ENCODE measurements at regions not wholly inside any gene's neighbourhood (a gene's known extent, or its start where the extent isn't known, plus 50 kb on each side); places are given as distances from the start of the nearest gene placed in this dataset.

DNA sequence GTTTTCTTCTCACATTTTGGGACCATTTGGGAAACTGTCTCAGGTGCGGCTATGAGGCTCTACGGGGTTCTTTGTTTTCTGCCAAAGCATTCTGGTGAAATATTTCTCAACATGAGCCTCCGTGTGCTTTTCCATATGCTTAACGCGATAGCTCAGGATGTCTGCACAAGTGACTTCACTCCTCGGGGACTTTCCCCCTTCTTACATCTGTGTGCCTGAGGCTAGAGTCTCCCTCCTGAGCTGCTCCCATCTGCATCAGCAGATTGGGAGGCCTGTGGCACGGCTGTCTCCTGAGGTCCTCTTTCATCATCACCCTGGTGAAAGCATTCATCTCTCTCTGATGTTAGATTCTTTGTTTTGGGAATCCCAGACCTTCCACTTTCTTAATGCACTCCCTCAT is 1190.9 kb downstream of the TYW1 start:
- BruUV-seq (replicated peaks): no TSS peak
- Histone ChIP-seq H2AK5ac (ENCODE audit: low read depth, low read length) (no peak overlapping the region), H3K27me3 (ENCODE audit: control insufficient read depth, insufficient read depth, low read length) (no peaks in the 10 kb centered on the region), H3K23ac (ENCODE audit: low read depth, low read length) (no peak overlapping the region), H2BK20ac (ENCODE audit: low read depth, low read length) (no peak overlapping the region), H3K36me3 (ENCODE audit: control insufficient read depth, insufficient read depth, low read length) (no peaks in the 10 kb centered on the region), H2BK5ac (ENCODE audit: low read depth, low read length, poor library complexity, severe bottlenecking) (no peak overlapping the region), H3K79me1 (ENCODE audit: low read depth in 1 of 2, low read length in 2 of 2) (no peaks in the 10 kb centered on the region), H3K14ac (replicated peaks; ENCODE audit: low read depth, low read length) (no peak overlapping the region), H2AK9ac (replicated peaks; ENCODE audit: low read depth, low read length, poor library complexity) (no peak overlapping the region), H3K9me1 (ENCODE audit: insufficient read depth, low read length) (no peaks in the 10 kb centered on the region), H3K4ac (ENCODE audit: low read depth, low read length) (no peak overlapping the region), H3K18ac (ENCODE audit: low read depth, low read length) (no peak overlapping the region), H3K4me2 (ENCODE audit: low read depth, low read length) (no peak overlapping the region), H4K91ac (ENCODE audit: insufficient read depth, low read depth, low read length) (no peak overlapping the region), H3K9me3 (ENCODE audit: control insufficient read depth, insufficient read depth, low read length) (peaks cover 10% of the 10 kb centered on the region; the same call in 1 of the 2 replicates), H3K9ac (ENCODE audit: low read depth, low read length) (no peak overlapping the region), H3K4me3 (ENCODE audit: insufficient read depth, low read depth, low read length) (no peak overlapping the region), H3K27ac (ENCODE audit: insufficient read depth, low read length) (no peak overlapping the region), H4K20me1 (ENCODE audit: insufficient read depth, low read length) (no peaks in the 10 kb centered on the region), H2BK120ac (ENCODE audit: low read depth, low read length) (no peak overlapping the region), H3K56ac (ENCODE audit: extremely low read depth, insufficient read depth, low read length) (no peak overlapping the region), H4K5ac (ENCODE audit: low read depth, low read length) (no peak overlapping the region), H2BK15ac (ENCODE audit: low read depth, low read length) (no peak overlapping the region), H4K8ac (ENCODE audit: low read depth in 2 of 2, low read length in 2 of 2) (no peak overlapping the region), H3K4me1 (ENCODE audit: control insufficient read depth, insufficient read depth, low read length) (no peaks in the 10 kb centered on the region), H2AFZ (replicated peaks; ENCODE audit: low read length, poor library complexity) (no peak overlapping the region)
- in situ Hi-C loops (cut with MboI; ENCODE audit: low sequenced_read_pairs) (no loop called here), intact Hi-C loops (cut with micrococcal nuclease) (no loop called here), dilution Hi-C loops (cut with HindIII; ENCODE audit: low sequenced_read_pairs, unreplicated experiment) (no loop called here)
- ATAC-seq (ENCODE audit: low read depth) (no peak), DNase-seq (no peak)
- CTCF ChIA-PET: no interaction called here
- POLR2A ChIA-PET (ENCODE audit: unreplicated experiment): no interaction called here
- TF ChIP-seq POLR2A (IDR thresholded peaks at IDR 0.05; ENCODE audit: low read depth, low read length) (no peak), RCOR1 (IDR thresholded peaks at IDR 0.05; ENCODE audit: insufficient replicate concordance, low read length) (no peak), CEBPB (IDR thresholded peaks at IDR 0.05; ENCODE audit: low read depth, low read length) (no peak), CHD1 (IDR thresholded peaks at IDR 0.05; ENCODE audit: low read depth, low read length) (no peak), FOS (IDR thresholded peaks at IDR 0.05; ENCODE audit: low read depth, low read length) (no peak)
- WGBS, 2 experiments (ENCODE audit: extremely low coverage in 2 of 2, insufficient read length in 1 of 2): 40% methylated on average over 1 of the region's 7 CpGs; no CpG with 5 or more reads in 1 of the 2 experiments

Data from IMR-90 (cell line).